HG03095 (cell line): ENCODE measurements at regions not wholly inside any gene's neighbourhood (a gene's known extent, or its start where the extent isn't known, plus 50 kb on each side); places are given as distances from the start of the nearest gene placed in this dataset.
A peak's percentile ranks its signal among the peaks of the same experiment; 100 is the strongest.
"Not testable (repeated sequence)": the region's sequence is repeated elsewhere in the genome, so short reads cannot be mapped to it uniquely, and the experiment has no call there.

Source experiments
- ATAC-seq: cut with Tn5 transposase; IDR thresholded peaks from one replicate; pipeline ENCODE4 v1.9.1; 2021; ENCODE audit warnings: moderate library complexity; ENCODE audit not compliant: unreplicated experiment

DNA sequence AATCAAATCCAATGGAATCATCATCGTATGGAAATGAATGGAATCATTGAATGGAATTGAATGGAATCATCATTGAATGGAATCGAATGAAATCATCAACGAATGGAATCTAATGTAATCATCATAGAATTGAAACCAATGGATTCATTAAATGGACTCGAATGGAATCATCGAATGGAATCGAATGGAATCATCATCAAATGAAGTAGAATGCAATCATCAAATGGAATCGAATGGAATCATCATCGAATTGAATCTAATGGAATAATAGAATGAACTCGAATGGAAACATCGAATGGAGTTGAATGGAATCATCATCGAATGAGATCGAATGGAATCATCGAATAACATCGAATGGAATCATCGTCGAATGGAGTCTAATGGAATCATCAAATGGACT, 232.8 kb downstream of the SHCBP1 start:
- ATAC-seq: not testable (repeated sequence)

DNA sequence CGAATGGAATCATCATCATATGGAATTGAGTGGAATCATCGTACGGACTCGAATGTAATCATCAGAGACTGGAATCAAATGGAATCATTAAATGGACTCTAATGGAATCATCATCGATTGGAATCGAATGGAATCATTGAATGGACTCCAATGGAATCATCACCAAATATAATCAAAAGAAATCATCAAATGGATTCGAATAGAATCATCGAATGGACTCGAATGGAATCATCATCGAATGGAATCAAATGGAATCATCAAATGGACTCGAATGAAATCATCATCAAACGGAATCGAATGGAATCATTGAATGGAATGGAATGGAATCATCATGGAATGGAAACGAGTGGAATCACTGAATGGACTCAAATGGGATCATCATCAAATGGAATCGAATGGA, 233.5 kb downstream of the SHCBP1 start:
- not testable (repeated sequence) for ATAC-seq

DNA sequence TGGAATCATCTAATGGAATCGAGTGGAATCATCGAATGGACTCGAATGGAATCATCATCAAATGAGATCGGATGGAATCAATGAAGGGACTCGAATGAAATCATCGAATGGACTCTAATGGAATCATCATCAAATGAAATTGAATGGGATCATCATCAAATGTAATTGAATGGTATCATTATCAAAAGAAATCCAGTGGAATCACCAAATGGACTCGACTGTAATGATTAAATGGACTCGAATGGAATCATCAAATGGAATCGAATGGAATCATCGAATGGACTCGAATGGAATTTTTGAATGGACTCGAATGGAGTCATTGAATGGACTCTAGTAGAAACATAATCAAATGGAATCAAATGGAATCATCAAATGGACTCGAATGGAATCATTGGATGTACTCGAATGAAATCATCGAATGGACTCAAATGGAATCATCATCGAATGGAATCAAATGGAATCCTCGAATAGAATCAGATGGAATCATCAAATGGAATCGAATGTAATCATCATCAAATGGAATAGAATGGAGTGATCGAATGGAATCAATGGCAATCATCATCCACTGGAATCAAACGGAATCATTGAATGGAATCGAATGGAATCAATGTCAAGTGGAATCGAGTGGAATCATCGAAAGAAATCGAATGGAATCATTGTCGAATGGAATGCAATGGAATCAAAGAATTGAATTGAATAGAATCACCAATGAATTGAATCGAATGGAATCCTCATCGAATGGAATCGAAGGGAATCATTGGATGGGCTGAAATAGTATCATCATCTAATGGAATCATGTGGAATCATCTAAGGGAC, 234.2 kb downstream of the SHCBP1 start:
- peak; percentile 5 for ATAC-seq

DNA sequence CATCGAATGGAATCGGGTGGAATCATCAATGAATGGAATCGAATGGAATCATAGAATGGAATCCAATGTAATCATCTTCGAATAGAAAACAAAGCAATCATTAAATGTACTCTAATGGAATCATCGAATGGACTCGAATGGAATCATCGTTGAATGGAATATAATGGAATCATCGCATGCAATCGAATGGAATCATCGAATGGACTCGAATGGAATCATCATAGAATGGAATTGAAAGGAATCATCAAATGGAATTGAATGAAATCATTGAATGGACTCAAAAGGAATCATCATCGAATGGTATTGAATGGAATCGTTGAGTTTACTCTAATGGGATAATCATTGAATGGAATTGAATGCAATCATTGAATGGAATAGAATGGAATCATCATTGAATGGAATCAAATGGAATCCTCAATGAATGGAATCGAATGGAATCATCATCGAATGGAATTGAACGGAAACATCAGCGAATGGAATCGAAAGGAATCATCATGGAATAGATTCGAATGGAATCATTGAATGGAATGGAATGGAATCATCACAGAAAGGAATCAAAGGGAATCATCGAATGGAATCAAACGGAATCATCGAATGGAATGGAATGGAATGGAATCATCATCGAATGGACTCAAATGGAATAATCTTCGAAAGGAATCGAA, 234.9 kb downstream of the SHCBP1 start:
- not testable (repeated sequence) for ATAC-seq

DNA sequence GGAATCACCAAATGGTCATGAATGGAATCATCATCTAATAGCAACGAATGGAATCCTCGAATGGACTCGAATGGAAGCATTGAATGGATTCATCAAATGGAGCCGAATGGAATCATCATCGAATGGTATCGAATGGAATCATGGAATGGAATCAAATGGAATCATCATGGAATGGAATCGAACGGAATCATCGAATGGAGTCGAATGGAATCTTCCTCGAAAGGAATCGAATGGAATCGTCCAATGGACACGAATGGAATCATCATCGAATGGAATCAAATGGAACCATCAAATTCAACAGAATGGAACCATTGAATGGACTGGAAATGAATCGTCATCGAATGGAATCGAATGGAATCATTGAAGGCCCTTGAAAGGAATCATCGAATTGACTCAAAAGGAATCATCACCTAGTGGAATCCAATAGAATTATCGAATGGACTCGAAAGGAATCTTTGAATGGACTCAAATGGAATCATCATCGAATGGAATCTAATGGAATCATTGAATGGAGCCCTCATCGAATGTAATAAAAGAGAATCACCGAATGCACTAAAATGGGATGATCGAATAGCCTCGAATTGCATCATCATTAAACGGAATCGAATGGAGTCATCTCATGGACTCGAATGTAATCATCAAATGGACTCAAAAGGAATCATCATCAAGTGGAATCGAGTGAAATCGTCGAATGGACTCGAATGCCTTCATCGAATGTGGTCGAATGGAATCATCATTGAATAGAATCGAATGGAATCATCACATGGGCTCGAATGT, 236.7 kb downstream of the SHCBP1 start:
- ATAC-seq: not testable (repeated sequence)

DNA sequence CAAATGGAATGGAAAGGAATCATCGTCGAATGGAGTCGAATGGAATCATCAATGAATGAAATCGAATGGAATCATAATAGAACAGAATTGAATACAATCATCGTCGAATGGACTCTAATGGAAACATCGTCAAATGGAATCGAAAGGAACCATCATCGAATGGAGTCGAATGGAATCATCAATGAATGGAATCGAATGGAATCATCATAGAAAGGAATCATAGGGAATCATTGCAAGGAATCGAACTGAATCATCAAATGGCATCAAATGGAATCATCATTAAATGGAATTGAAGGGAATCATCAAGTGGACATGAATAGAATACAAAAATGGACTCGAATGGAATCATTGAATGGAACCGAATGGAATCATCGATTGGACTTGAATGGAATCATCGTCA, 237.6 kb downstream of the SHCBP1 start:
- not testable (repeated sequence) for ATAC-seq

DNA sequence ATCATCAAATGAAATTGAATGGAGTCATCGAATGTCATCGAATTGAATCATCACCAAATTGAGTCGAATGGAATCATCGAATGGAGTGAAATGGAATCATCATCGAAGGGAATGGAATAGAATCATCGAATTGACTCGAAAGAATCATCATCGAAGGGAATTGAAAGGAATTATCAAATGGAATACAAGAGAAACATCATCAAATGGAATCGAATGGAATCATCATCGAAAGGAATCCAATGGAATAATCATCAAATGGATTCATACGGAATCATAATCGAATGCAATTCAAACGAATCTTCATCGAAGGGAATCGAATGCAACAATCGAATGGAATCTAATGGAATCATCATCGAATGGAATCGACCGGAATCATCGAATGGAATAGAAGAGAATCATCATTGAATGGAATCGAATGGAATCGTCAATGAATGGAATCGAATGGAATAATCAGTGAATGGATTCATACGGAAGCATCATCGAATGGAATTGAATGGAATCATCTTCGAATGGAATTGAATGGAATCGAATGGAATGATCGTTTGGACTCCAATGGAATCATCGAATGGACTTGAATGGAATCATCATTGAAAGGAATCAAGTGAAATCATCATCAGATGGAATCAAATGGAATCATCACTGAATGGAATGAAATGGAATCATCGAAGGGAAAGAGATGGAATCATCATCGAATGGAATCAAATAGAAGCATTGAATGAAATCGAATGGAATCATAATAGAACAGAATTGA, 238.2 kb downstream of the SHCBP1 start:
- not testable (repeated sequence) for ATAC-seq

DNA sequence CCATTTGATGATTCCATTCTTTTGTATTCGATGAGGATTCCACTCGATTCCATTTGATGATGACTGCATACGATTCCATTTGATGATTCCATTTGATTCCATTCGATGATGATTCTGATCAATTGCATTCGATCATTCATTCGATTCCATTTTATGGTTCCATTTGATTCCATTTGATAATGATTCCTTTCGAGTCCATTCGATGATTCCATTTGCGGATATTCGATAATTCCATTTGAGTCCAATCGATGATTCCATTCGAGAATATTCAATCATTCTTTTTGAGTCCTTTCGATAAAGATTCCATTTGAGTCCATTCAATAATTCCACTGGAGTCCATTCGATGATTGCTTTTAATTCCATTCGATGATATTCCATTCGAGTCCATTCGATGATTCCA, 239.1 kb downstream of the SHCBP1 start:
- not testable (repeated sequence) for ATAC-seq

DNA sequence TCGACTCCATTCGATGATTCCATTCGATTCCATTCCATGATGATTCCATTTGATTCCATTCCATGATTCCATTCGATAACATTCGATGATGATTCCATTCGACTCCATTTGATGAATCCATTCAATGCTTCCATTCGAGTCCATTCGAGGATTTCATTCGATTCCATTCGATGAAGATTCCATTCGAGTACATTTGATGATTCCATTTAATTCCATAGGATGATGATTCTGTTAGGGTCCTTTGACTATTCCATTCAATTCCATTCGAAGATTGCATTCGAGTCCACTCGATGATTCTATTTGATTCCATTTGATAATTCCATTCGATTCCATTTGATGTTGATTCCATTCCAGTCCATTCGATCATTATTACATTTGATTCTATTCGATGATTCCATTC, 239.8 kb downstream of the SHCBP1 start:
- ATAC-seq: not testable (repeated sequence)
